SK-N-MC (cell line): ENCODE measurements at regions not wholly inside any gene's neighbourhood (a gene's known extent, or its start where the extent isn't known, plus 50 kb on each side); places are given as distances from the start of the nearest gene placed in this dataset.

Source experiments
- EZH2 ChIP-seq: fragments of 200-600 bp; sonication (generic); IDR thresholded peaks from one replicate; pipeline ENCODE4 v1.6.1; 2017; ENCODE audit warnings: antibody characterized with exemption
- POLR2AphosphoS5 ChIP-seq: IDR thresholded peaks from 2 replicates; pipeline ENCODE4 v1.6.1; 2012; ENCODE audit warnings: mild to moderate bottlenecking, low read depth, low read length, borderline replicate concordance

- TF ChIP-seq POLR2AphosphoS5, result no peak
- TF ChIP-seq EZH2, result no peak
Measured at GRCh38 chr10:44437840-44438511, 53.1 kb upstream of the CXCL12 start.
